ENCODE measurements at regions not wholly inside any gene's neighbourhood (a gene's known extent, or its start where the extent isn't known, plus 50 kb on each side); places are given as distances from the start of the nearest gene placed in this dataset.

DNA sequence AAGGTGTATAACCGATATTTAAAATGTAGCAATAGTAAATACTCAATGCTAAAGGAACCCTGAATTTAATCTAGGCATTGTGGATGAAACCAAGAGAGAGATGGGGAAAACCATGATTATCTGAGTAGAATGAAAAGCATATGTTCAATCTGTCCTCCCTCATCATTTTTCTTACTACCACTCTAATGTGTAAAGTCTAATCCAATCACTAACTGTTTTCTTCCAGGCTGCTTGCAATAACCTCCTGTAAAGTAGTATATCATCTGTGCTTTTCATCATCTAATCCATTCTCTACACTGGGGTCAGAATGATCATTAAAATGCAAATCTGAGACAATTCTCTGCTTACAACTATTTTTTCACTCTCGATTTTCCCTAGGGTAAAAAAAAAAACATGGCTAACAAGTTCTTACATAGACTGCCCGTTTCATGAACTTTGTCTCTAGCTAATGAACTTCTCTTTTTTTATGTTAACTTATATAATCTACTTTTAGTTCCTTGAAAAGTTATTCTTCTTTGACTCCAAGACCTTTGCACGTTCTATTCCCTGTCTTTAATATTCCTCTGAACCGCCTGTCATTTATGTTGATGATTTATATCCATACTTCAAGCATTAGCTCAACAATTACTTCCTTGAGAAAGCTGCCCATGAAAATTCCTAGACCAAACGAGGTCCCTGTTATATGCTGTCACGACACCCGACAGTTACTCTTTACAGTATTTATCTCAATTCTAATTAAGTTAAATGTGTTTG, 94.7 kb upstream of the SLC8A1 start:
- no peak overlapping the region for H3K4me3 ChIP-seq (ENCODE audit: low read length)
- DNase-seq (ENCODE audit: low read depth), result no peak
- TF ChIP-seq, protein P1, sequence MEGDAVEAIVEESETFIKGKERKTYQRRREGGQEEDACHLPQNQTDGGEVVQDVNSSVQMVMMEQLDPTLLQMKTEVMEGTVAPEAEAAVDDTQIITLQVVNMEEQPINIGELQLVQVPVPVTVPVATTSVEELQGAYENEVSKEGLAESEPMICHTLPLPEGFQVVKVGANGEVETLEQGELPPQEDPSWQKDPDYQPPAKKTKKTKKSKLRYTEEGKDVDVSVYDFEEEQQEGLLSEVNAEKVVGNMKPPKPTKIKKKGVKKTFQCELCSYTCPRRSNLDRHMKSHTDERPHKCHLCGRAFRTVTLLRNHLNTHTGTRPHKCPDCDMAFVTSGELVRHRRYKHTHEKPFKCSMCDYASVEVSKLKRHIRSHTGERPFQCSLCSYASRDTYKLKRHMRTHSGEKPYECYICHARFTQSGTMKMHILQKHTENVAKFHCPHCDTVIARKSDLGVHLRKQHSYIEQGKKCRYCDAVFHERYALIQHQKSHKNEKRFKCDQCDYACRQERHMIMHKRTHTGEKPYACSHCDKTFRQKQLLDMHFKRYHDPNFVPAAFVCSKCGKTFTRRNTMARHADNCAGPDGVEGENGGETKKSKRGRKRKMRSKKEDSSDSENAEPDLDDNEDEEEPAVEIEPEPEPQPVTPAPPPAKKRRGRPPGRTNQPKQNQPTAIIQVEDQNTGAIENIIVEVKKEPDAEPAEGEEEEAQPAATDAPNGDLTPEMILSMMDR (IDR thresholded peaks at IDR 0.05; ENCODE audit: insufficient read depth, low read depth, low read length, missing control alignments), result no peak

DNA sequence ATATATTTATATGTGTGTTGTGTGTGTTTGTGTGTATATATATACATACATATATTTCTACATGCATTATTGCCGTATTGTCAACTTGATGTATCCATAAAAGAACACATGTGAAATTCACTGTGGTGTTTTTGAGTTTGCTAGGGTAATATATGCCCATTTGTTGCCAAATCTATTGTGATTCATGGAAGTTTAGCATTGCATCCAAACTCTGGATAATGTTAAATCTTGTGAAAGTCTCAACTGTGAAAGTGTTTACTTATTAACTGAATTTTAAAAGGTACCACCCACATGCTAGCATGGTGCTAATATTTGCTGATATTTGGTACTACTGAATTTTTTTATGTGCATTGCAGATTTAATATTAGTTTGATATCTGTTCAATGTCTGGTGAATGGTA, 96.6 kb upstream of the SLC8A1 start:
- no peak overlapping the region for H3K4me3 ChIP-seq (ENCODE audit: low read length)
- TF ChIP-seq, protein P1 (IDR thresholded peaks at IDR 0.05; ENCODE audit: insufficient read depth, low read depth, low read length, missing control alignments), result no peak
- DNase-seq (ENCODE audit: low read depth), result no peak

DNA sequence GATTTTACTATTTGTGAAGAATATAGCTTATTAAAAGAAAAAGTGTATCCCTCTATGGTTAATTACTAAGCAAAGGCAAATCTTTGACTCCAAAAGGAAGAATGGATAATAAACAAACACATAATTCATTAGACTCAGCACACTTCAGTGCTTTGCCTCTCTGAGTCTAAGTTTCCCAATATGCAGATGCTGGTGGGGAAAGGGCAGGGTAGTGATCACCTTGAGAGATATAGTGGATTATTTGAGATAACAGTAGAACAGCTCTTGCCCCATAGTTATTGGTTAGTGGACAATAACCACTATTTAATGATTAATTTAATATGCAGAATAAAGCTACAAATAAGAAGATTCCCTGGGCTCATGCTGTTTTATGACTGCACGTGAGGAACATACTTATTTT, 98.2 kb upstream of the SLC8A1 start:
- TF ChIP-seq, protein P1 (IDR thresholded peaks at IDR 0.05; ENCODE audit: insufficient read depth, low read depth, low read length, missing control alignments), result no peak
- no peak overlapping the region for H3K4me3 ChIP-seq (ENCODE audit: low read length)
- DNase-seq (ENCODE audit: low read depth), result no peak

DNA sequence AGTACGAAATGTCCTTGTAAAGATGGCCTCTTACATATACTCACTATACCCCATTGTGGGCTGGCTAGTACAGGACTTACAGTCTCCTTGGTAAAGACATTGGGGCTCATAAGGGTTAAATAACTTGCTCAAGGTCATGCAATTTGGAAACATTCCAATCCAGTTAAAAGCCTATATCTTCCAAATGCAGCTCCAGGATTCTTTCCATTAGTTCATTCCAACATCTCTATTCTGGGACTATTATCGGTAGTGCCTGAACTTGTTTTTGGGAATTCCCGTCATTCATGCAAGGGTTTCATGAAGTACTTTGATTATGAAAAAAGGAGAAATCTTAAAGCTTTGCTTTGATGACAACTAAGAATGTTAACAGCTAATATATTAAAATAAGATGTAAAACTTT, 99.2 kb upstream of the SLC8A1 start:
- TF ChIP-seq, protein P1 (IDR thresholded peaks at IDR 0.05; ENCODE audit: insufficient read depth, low read depth, low read length, missing control alignments), result no peak
- no peak overlapping the region for H3K4me3 ChIP-seq (ENCODE audit: low read length)
- DNase-seq (ENCODE audit: low read depth), result no peak

DNA sequence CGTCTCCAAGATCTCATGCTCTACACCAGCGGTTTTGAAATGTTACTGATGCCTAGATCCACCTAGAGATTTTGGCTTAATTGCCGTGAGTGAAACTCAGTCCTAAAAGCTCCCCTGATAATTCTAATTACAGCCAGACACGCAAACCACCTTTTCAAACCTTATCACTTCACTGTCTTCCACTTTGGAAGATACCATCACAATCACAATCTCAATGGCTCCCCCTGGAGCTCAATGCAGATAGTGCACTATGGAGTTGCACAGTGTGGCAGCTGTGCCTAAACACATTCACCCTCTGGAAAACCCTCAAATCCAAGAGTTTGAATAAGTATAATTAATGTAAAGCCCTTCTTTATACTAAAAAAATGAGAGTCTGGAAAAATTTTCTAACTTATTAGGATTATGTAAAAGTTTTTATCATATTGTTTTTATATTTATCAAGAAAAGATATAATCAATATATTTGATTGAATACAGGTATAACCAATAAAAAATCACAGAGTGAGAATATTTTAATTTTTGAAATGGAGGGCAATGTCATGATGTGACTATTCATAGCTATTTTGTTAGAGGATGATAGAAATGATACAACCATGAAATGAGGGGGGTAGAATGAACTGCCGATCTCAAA, 102.9 kb upstream of the SLC8A1 start:
- H3K4me3 ChIP-seq (ENCODE audit: low read length), result no peak overlapping the region
- TF ChIP-seq, protein P1 (IDR thresholded peaks at IDR 0.05; ENCODE audit: insufficient read depth, low read depth, low read length, missing control alignments), result peak; percentile 98
- DNase-seq (ENCODE audit: low read depth), result peak; percentile 64

DNA sequence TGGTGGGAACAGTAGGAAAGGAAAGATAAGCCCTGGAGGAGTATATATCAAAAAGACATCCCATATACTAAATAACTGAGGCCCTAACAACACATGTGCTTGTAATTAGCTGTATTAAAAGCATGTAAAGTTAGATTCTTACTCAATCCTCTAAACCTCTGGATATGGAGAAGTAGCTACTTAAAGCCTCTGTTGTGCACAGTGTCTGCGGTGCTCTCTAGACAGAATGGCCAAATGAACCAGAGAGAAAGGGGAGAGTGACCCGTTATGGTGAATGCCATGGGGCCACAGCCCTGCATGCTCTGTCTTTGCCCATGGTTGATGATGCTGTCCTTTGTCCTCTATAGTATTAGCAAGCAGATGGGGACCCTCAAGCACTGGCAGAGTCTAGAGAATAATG, 104.4 kb upstream of the SLC8A1 start:
- TF ChIP-seq, protein P1 (IDR thresholded peaks at IDR 0.05; ENCODE audit: insufficient read depth, low read depth, low read length, missing control alignments), result no peak
- no peak for DNase-seq (ENCODE audit: low read depth)

More for the DNA sequence above, 104.4 kb upstream of the SLC8A1 start:
- no peak overlapping the region for H3K4me3 ChIP-seq (ENCODE audit: low read length)
